ENCODE measurements at regions not wholly inside any gene's neighbourhood (a gene's known extent, or its start where the extent isn't known, plus 50 kb on each side); places are given as distances from the start of the nearest gene placed in this dataset.
"Not testable (repeated sequence)": the region's sequence is repeated elsewhere in the genome, so short reads cannot be mapped to it uniquely, and the experiment has no call there.

- H3K4me1 ChIP-seq (ENCODE audit: insufficient read depth, low read length) = no peaks in the 10 kb centered on the region
- no peaks in the 10 kb centered on the region for H3K9me3 ChIP-seq (ENCODE audit: control insufficient read depth, insufficient read depth, low read length)
- no peaks in the 10 kb centered on the region for H3K36me3 ChIP-seq (ENCODE audit: insufficient read depth, low read length)
- no peak overlapping the region for H3K9ac ChIP-seq (ENCODE audit: low read depth, low read length)
Measured at GRCh38 chr4:30553706-30554105, 166.5 kb upstream of the PCDH7 start.

GRCh38 chr4:30555775-30556174 is 164.4 kb upstream of the PCDH7 start:
- Histone ChIP-seq H3K9me3 (ENCODE audit: control insufficient read depth, insufficient read depth, low read length) (no peaks in the 10 kb centered on the region), H3K4me1 (ENCODE audit: insufficient read depth, low read length) (no peaks in the 10 kb centered on the region), H3K36me3 (ENCODE audit: insufficient read depth, low read length) (no peaks in the 10 kb centered on the region), H3K9ac (ENCODE audit: low read depth, low read length) (no peak overlapping the region)

- Histone ChIP-seq H3K36me3 (ENCODE audit: insufficient read depth, low read length) (no peaks in the 10 kb centered on the region), H3K9me3 (ENCODE audit: control insufficient read depth, insufficient read depth, low read length) (peaks cover 3% of the 10 kb centered on the region; the same call in 1 of the 2 replicates), H3K9ac (ENCODE audit: low read depth, low read length) (no peak overlapping the region), H3K4me1 (ENCODE audit: insufficient read depth, low read length) (no peaks in the 10 kb centered on the region)
Measured at GRCh38 chr4:30559481-30559880, 160.7 kb upstream of the PCDH7 start.

- no peaks in the 10 kb centered on the region for H3K4me1 ChIP-seq (ENCODE audit: insufficient read depth, low read length)
- no peaks in the 10 kb centered on the region for H3K9me3 ChIP-seq (ENCODE audit: control insufficient read depth, insufficient read depth, low read length)
- no peak overlapping the region for H3K9ac ChIP-seq (ENCODE audit: low read depth, low read length)
Measured at GRCh38 chr4:30586850-30587249, 133.3 kb upstream of the PCDH7 start.

GRCh38 chr4:30589669-30590068 is 130.5 kb upstream of the PCDH7 start:
- not testable (repeated sequence) for H3K9me3 ChIP-seq (ENCODE audit: control insufficient read depth, insufficient read depth, low read length); H3K4me1 ChIP-seq (ENCODE audit: insufficient read depth, low read length); H3K9ac ChIP-seq (ENCODE audit: low read depth, low read length); H3K36me3 ChIP-seq (ENCODE audit: insufficient read depth, low read length)

More at GRCh38 chr4:30586850-30587249, 133.3 kb upstream of the PCDH7 start:
- no peaks in the 10 kb centered on the region for H3K36me3 ChIP-seq (ENCODE audit: insufficient read depth, low read length)

- Histone ChIP-seq H3K9ac (ENCODE audit: low read depth, low read length) (no peak overlapping the region), H3K9me3 (ENCODE audit: control insufficient read depth, insufficient read depth, low read length) (no peaks in the 10 kb centered on the region), H3K36me3 (ENCODE audit: insufficient read depth, low read length) (no peaks in the 10 kb centered on the region), H3K4me1 (ENCODE audit: insufficient read depth, low read length) (peaks cover 8% of the 10 kb centered on the region; the same call in 1 of the 2 replicates)
Measured at GRCh38 chr4:30600246-30601017, 119.7 kb upstream of the PCDH7 start.

- H3K4me1 ChIP-seq (ENCODE audit: insufficient read depth, low read length) = peaks cover 8% of the 10 kb centered on the region; the same call in 1 of the 2 replicates
- H3K36me3 ChIP-seq (ENCODE audit: insufficient read depth, low read length) = no peaks in the 10 kb centered on the region
- no peak overlapping the region for H3K9ac ChIP-seq (ENCODE audit: low read depth, low read length)
- H3K9me3 ChIP-seq (ENCODE audit: control insufficient read depth, insufficient read depth, low read length) = no peaks in the 10 kb centered on the region
Measured at GRCh38 chr4:30601070-30601865, 118.9 kb upstream of the PCDH7 start.

- Histone ChIP-seq H3K9ac (ENCODE audit: low read depth, low read length) (no peak overlapping the region), H3K36me3 (ENCODE audit: insufficient read depth, low read length) (no peaks in the 10 kb centered on the region), H3K9me3 (ENCODE audit: control insufficient read depth, insufficient read depth, low read length) (no peaks in the 10 kb centered on the region), H3K4me1 (ENCODE audit: insufficient read depth, low read length) (peaks cover 4% of the 10 kb centered on the region; the same call in 1 of the 2 replicates)
Measured at GRCh38 chr4:30605616-30606190, 114.5 kb upstream of the PCDH7 start.

GRCh38 chr4:30610361-30610760 is 109.8 kb upstream of the PCDH7 start:
- Histone ChIP-seq H3K9ac (ENCODE audit: low read depth, low read length) (no peak overlapping the region), H3K4me1 (ENCODE audit: insufficient read depth, low read length) (no peaks in the 10 kb centered on the region), H3K9me3 (ENCODE audit: control insufficient read depth, insufficient read depth, low read length) (no peaks in the 10 kb centered on the region), H3K36me3 (ENCODE audit: insufficient read depth, low read length) (no peaks in the 10 kb centered on the region)

- no peaks in the 10 kb centered on the region for H3K9me3 ChIP-seq (ENCODE audit: control insufficient read depth, insufficient read depth, low read length)
- no peak overlapping the region for H3K9ac ChIP-seq (ENCODE audit: low read depth, low read length)
- no peaks in the 10 kb centered on the region for H3K4me1 ChIP-seq (ENCODE audit: insufficient read depth, low read length)
- no peaks in the 10 kb centered on the region for H3K36me3 ChIP-seq (ENCODE audit: insufficient read depth, low read length)
Measured at GRCh38 chr4:30614771-30615170, 105.4 kb upstream of the PCDH7 start.

- Histone ChIP-seq H3K36me3 (ENCODE audit: insufficient read depth, low read length) (no peaks in the 10 kb centered on the region), H3K9me3 (ENCODE audit: control insufficient read depth, insufficient read depth, low read length) (no peaks in the 10 kb centered on the region), H3K4me1 (ENCODE audit: insufficient read depth, low read length) (no peaks in the 10 kb centered on the region), H3K9ac (ENCODE audit: low read depth, low read length) (no peak overlapping the region)
Measured at GRCh38 chr4:30616942-30617646, 103.1 kb upstream of the PCDH7 start.

GRCh38 chr4:30617836-30618235 is 102.3 kb upstream of the PCDH7 start:
- H3K9me3 ChIP-seq (ENCODE audit: control insufficient read depth, insufficient read depth, low read length) = no peaks in the 10 kb centered on the region
- no peaks in the 10 kb centered on the region for H3K4me1 ChIP-seq (ENCODE audit: insufficient read depth, low read length)
- H3K9ac ChIP-seq (ENCODE audit: low read depth, low read length) = no peak overlapping the region
- no peaks in the 10 kb centered on the region for H3K36me3 ChIP-seq (ENCODE audit: insufficient read depth, low read length)

GRCh38 chr4:30619679-30620078 is 100.5 kb upstream of the PCDH7 start:
- Histone ChIP-seq H3K9ac (ENCODE audit: low read depth, low read length) (no peak overlapping the region), H3K36me3 (ENCODE audit: insufficient read depth, low read length) (no peaks in the 10 kb centered on the region), H3K4me1 (ENCODE audit: insufficient read depth, low read length) (no peaks in the 10 kb centered on the region)

GRCh38 chr4:30620711-30621110 is 99.5 kb upstream of the PCDH7 start:
- Histone ChIP-seq H3K4me1 (ENCODE audit: insufficient read depth, low read length) (no peaks in the 10 kb centered on the region), H3K9me3 (ENCODE audit: control insufficient read depth, insufficient read depth, low read length) (no peaks in the 10 kb centered on the region), H3K36me3 (ENCODE audit: insufficient read depth, low read length) (no peaks in the 10 kb centered on the region), H3K9ac (ENCODE audit: low read depth, low read length) (no peak overlapping the region)

More at GRCh38 chr4:30619679-30620078, 100.5 kb upstream of the PCDH7 start:
- H3K9me3 ChIP-seq (ENCODE audit: control insufficient read depth, insufficient read depth, low read length) = no peaks in the 10 kb centered on the region

All from ES-I3 (cell line).